ENCODE measurements at regions not wholly inside any gene's neighbourhood (a gene's known extent, or its start where the extent isn't known, plus 50 kb on each side); places are given as distances from the start of the nearest gene placed in this dataset.

GRCh38 chr14:65964366-65964765 lies 521.8 kb upstream of the CCDC196 start:
- H3K27me3 Mint-ChIP-seq: peaks cover 10% of the 10 kb centered on the region
- H3K36me3 Mint-ChIP-seq: no peaks in the 10 kb centered on the region
- H3K9me3 Mint-ChIP-seq: no peaks in the 10 kb centered on the region

GRCh38 chr14:65966188-65966587 lies 520.0 kb upstream of the CCDC196 start:
- Mint-ChIP-seq H3K27ac (peak overlapping the region in 1 of 3 donors; percentile 10), H3K36me3 (no peaks in the 10 kb centered on the region), H3K27me3 (peaks cover 5% of the 10 kb centered on the region), H3K9me3 (no peaks in the 10 kb centered on the region), H3K4me1 (peaks cover 4 to 18% (median 8%) of the 10 kb centered on the region in 4 donors), H3K4me3 (no peak overlapping the region)
- Histone ChIP-seq H3K4me1 (ENCODE audit: control insufficient read depth, insufficient read depth, low read length, poor library complexity, severe bottlenecking) (peaks cover 4% of the 10 kb centered on the region), H3K27me3 (ENCODE audit: control insufficient read depth, insufficient read depth, low read length) (peaks cover 9% of the 10 kb centered on the region), H3K36me3 (ENCODE audit: control insufficient read depth, insufficient read depth, low read length) (no peaks in the 10 kb centered on the region), H3K4me3 (ENCODE audit: low read depth, low read length) (no peak overlapping the region), H3K9me3 (ENCODE audit: control insufficient read depth in 2 of 2, low read length in 2 of 2) (no peaks in the 10 kb centered on the region), H3K27ac (ENCODE audit: insufficient read depth, low read length, poor library complexity, severe bottlenecking) (no peak overlapping the region)
- DNase-seq (no peak), ATAC-seq (ENCODE audit: low read depth in 2 of 2) (peak in 1 of 2 donors; percentile 22)

More at GRCh38 chr14:65964366-65964765, 521.8 kb upstream of the CCDC196 start:
- no peaks in the 10 kb centered on the region for H3K9me3 ChIP-seq (ENCODE audit: control insufficient read depth in 2 of 2, low read length in 2 of 2)
- no peak overlapping the region for H3K4me3 ChIP-seq (ENCODE audit: low read depth, low read length)
- peaks cover 13% of the 10 kb centered on the region for H3K4me1 ChIP-seq (ENCODE audit: control insufficient read depth, insufficient read depth, low read length, poor library complexity, severe bottlenecking)
- DNase-seq (no peak), ATAC-seq (ENCODE audit: low read depth in 2 of 2) (no peak)
- H3K27ac ChIP-seq (ENCODE audit: insufficient read depth, low read length, poor library complexity, severe bottlenecking): no peak overlapping the region
- Mint-ChIP-seq H3K4me3 (no peak overlapping the region), H3K27ac (no peak overlapping the region), H3K4me1 (peaks cover 4 to 34% (median 18%) of the 10 kb centered on the region in 4 donors)
- H3K27me3 ChIP-seq (ENCODE audit: control insufficient read depth, insufficient read depth, low read length): peaks cover 9% of the 10 kb centered on the region
- no peaks in the 10 kb centered on the region for H3K36me3 ChIP-seq (ENCODE audit: control insufficient read depth, insufficient read depth, low read length)

- DNase-seq: no peak
- H3K4me1 ChIP-seq (ENCODE audit: control insufficient read depth, insufficient read depth, low read length, poor library complexity, severe bottlenecking): no peaks in the 10 kb centered on the region
- no peaks in the 10 kb centered on the region for H3K9me3 ChIP-seq (ENCODE audit: control insufficient read depth in 2 of 2, low read length in 2 of 2)
- H3K4me1 Mint-ChIP-seq: peaks cover 0 to 4% (median 0%) of the 10 kb centered on the region in 4 donors
- peaks cover 4% of the 10 kb centered on the region for H3K27me3 Mint-ChIP-seq
- no peak for ATAC-seq (ENCODE audit: low read depth in 2 of 2)
- H3K4me3 Mint-ChIP-seq: no peak overlapping the region
- H3K9me3 Mint-ChIP-seq: peaks cover 0 to 2% (median 0%) of the 10 kb centered on the region in 7 donors
- peaks cover 5% of the 10 kb centered on the region for H3K27me3 ChIP-seq (ENCODE audit: control insufficient read depth, insufficient read depth, low read length)
- H3K27ac Mint-ChIP-seq: no peak overlapping the region
- H3K36me3 Mint-ChIP-seq: no peaks in the 10 kb centered on the region
- H3K27ac ChIP-seq (ENCODE audit: insufficient read depth, low read length, poor library complexity, severe bottlenecking): no peak overlapping the region
- no peak overlapping the region for H3K4me3 ChIP-seq (ENCODE audit: low read depth, low read length)
- H3K36me3 ChIP-seq (ENCODE audit: control insufficient read depth, insufficient read depth, low read length): no peaks in the 10 kb centered on the region
Measured at GRCh38 chr14:65972346-65972870, 513.8 kb upstream of the CCDC196 start.

DNA sequence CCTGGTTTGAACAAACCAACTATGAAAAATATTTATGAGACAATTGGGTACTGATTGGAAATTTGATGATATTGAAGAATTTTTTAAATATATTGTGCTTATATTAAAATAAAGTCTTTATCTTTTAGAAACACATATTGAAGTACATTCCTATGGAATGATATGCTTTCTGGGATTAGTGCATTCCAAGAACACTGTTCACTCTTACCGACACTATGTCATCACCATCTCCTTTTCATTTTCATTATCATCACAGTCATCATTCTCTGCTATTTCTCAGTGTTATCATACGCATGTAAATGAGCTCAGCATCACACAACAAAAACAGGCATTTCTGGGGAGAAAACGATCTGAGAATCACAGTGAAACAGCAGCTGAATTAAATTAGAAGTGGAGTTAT lies 513.3 kb upstream of the CCDC196 start:
- DNase-seq (no peak), ATAC-seq (ENCODE audit: low read depth in 2 of 2) (no peak)
- H3K27me3 ChIP-seq (ENCODE audit: control insufficient read depth, insufficient read depth, low read length): peaks cover 4% of the 10 kb centered on the region
- peaks cover 4% of the 10 kb centered on the region for H3K27me3 Mint-ChIP-seq
- no peak overlapping the region for H3K4me3 Mint-ChIP-seq
- no peaks in the 10 kb centered on the region for H3K36me3 Mint-ChIP-seq
- no peaks in the 10 kb centered on the region for H3K36me3 ChIP-seq (ENCODE audit: control insufficient read depth, insufficient read depth, low read length)
- H3K27ac Mint-ChIP-seq: no peak overlapping the region
- no peaks in the 10 kb centered on the region for H3K4me1 ChIP-seq (ENCODE audit: control insufficient read depth, insufficient read depth, low read length, poor library complexity, severe bottlenecking)
- peaks cover 0 to 2% (median 0%) of the 10 kb centered on the region in 7 donors for H3K9me3 Mint-ChIP-seq
- H3K27ac ChIP-seq (ENCODE audit: insufficient read depth, low read length, poor library complexity, severe bottlenecking): no peak overlapping the region
- H3K4me3 ChIP-seq (ENCODE audit: low read depth, low read length): no peak overlapping the region
- no peaks in the 10 kb centered on the region for H3K9me3 ChIP-seq (ENCODE audit: control insufficient read depth in 2 of 2, low read length in 2 of 2)
- peaks cover 0 to 4% (median 0%) of the 10 kb centered on the region in 4 donors for H3K4me1 Mint-ChIP-seq

DNA sequence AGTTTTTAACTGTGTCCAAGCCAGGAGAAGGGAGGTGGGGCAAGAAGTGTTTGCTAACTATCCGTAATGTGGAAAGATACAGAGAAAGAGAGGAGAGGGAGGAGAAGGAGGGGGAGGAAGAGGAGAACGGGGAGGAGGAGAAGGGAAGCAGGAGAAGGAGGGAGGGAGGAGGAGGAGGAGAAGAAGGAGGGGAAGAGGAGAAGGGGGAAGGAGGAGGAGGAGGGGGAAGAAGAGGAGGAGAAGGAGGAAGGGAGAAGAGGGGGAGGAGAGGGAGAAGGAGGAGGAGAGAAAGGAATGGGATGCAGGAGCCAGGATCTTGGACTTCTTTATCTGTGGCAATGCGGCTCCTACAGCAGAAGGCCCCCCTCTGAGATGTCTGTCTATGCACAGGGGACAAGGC lies 510.3 kb upstream of the CCDC196 start:
- Histone ChIP-seq H3K36me3 (ENCODE audit: control insufficient read depth, insufficient read depth, low read length) (no peaks in the 10 kb centered on the region), H3K9me3 (ENCODE audit: control insufficient read depth in 2 of 2, low read length in 2 of 2) (no peaks in the 10 kb centered on the region), H3K4me1 (ENCODE audit: control insufficient read depth, insufficient read depth, low read length, poor library complexity, severe bottlenecking) (no peaks in the 10 kb centered on the region), H3K4me3 (ENCODE audit: low read depth, low read length) (no peak overlapping the region), H3K27me3 (ENCODE audit: control insufficient read depth, insufficient read depth, low read length) (peaks cover 2% of the 10 kb centered on the region), H3K27ac (ENCODE audit: insufficient read depth, low read length, poor library complexity, severe bottlenecking) (no peak overlapping the region)
- Mint-ChIP-seq H3K36me3 (no peaks in the 10 kb centered on the region), H3K9me3 (peaks cover 0 to 13% (median 5%) of the 10 kb centered on the region in 7 donors), H3K27ac (no peak overlapping the region), H3K4me3 (peak overlapping the region in 1 of 4 donors; percentile 74), H3K27me3 (peaks cover 10% of the 10 kb centered on the region), H3K4me1 (no peaks in the 10 kb centered on the region)
- ATAC-seq (ENCODE audit: low read depth in 2 of 2) (no peak), DNase-seq (no peak)

DNA sequence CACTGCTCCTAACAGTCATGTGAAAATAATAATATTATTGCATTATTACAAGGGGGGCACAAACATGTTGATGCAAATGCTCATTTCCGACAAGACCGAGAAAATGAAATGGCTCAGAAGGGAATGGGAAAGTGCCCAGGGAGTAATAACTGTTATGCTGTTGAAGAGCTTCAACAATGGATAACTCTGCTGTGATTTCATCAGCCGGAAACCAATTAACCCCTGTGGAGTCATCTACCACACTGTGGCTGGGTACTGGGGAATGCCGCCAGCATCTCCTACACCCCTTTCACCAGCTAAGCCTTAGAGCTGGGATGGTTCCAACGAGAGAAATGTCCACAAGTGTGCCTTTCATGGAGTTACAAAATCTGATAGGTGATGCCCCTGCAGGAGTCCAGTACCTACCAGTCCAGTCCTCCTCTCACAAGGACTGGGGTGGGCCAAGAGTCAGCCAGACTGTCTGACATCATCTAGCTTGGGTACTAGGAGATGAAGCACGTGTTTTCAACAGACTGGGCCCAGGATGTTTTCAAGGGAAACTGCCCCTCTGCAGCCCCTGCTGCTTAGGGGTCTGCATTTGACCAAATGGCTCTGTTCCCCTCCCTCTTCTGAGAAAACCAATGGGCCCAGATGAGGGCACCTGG lies 509.3 kb upstream of the CCDC196 start:
- Mint-ChIP-seq H3K27ac (no peak overlapping the region), H3K27me3 (peaks cover 10% of the 10 kb centered on the region), H3K4me3 (no peak overlapping the region), H3K9me3 (peaks cover 0 to 13% (median 6%) of the 10 kb centered on the region in 7 donors), H3K4me1 (no peaks in the 10 kb centered on the region), H3K36me3 (no peaks in the 10 kb centered on the region)
- Histone ChIP-seq H3K4me3 (ENCODE audit: low read depth, low read length) (no peak overlapping the region), H3K27ac (ENCODE audit: insufficient read depth, low read length, poor library complexity, severe bottlenecking) (no peak overlapping the region), H3K27me3 (ENCODE audit: control insufficient read depth, insufficient read depth, low read length) (peaks cover 2% of the 10 kb centered on the region), H3K36me3 (ENCODE audit: control insufficient read depth, insufficient read depth, low read length) (no peaks in the 10 kb centered on the region), H3K4me1 (ENCODE audit: control insufficient read depth, insufficient read depth, low read length, poor library complexity, severe bottlenecking) (no peaks in the 10 kb centered on the region), H3K9me3 (ENCODE audit: control insufficient read depth in 2 of 2, low read length in 2 of 2) (no peaks in the 10 kb centered on the region)
- DNase-seq: no peak
- no peak for ATAC-seq (ENCODE audit: low read depth in 2 of 2)

DNA sequence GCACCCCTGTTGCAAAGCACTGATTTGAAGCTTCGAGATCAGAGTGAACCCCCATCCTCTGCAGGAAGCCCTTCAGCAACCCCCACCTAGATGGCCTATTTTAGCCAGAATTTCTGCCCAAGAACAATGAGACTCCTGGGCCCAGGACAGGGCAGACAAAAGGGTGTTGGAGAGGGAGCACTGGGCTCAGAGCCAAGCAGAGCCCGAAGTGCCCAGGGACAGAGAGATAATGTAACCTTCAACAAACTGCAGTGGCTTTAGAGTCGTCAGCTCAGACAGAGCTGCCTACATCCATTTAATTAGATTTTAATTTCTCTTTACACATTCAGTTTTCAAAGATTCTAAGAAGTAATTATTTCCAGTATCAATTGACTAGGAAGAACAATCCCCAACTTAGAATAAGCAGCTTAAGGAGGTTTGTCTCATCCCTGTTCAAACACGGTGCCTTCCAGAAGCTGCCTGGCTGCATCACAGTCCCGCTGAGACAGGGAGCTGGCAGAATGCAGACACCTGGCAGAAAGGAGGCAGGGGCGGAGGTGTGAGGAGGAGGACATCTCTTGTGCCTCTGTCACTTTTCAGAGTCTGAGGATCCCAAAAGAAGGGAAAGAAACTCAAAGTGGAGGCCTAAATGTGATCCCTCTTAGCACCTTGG lies 504.9 kb upstream of the CCDC196 start:
- H3K27me3 ChIP-seq (ENCODE audit: control insufficient read depth, insufficient read depth, low read length): no peaks in the 10 kb centered on the region
- no peaks in the 10 kb centered on the region for H3K36me3 ChIP-seq (ENCODE audit: control insufficient read depth, insufficient read depth, low read length)
- peaks cover 0 to 13% (median 7%) of the 10 kb centered on the region in 7 donors for H3K9me3 Mint-ChIP-seq
- H3K27ac Mint-ChIP-seq: peak overlapping the region in 1 of 3 donors; percentile 2
- H3K27me3 Mint-ChIP-seq: peaks cover 15% of the 10 kb centered on the region
- H3K36me3 Mint-ChIP-seq: no peaks in the 10 kb centered on the region
- DNase-seq (no peak), ATAC-seq (ENCODE audit: low read depth in 2 of 2) (no peak)
- no peak overlapping the region for H3K4me3 Mint-ChIP-seq
- no peak overlapping the region for H3K27ac ChIP-seq (ENCODE audit: insufficient read depth, low read length, poor library complexity, severe bottlenecking)
- H3K4me1 Mint-ChIP-seq: peaks cover 0 to 6% (median under 1%) of the 10 kb centered on the region in 4 donors
- H3K4me3 ChIP-seq (ENCODE audit: low read depth, low read length): no peak overlapping the region
- no peaks in the 10 kb centered on the region for H3K9me3 ChIP-seq (ENCODE audit: control insufficient read depth in 2 of 2, low read length in 2 of 2)
- no peaks in the 10 kb centered on the region for H3K4me1 ChIP-seq (ENCODE audit: control insufficient read depth, insufficient read depth, low read length, poor library complexity, severe bottlenecking)

Data from CD4-positive, CD25-positive, alpha-beta regulatory T cell (primary cell).